PC-3 (cell line): ENCODE measurements at regions not wholly inside any gene's neighbourhood (a gene's known extent, or its start where the extent isn't known, plus 50 kb on each side); places are given as distances from the start of the nearest gene placed in this dataset.

Experiments
- ATAC-seq: fragments of 200-7000 bp; cut with Tn5 transposase; 2 replicates; pipeline ENCODE4 v1.9.1; 2020; ENCODE audit warnings: mild to moderate bottlenecking, moderate library complexity
- BruUV-seq: library from RNA; stranded (reverse); fragments of 400-500 nt; replicated peaks from 2 replicates; lab custom pipeline; 2021; lab: Mats Ljungman, UMichigan
- CTCF ChIA-PET: fragments of 300-600 bp; sonication (Branson Sonifier 250); formaldehyde crosslinking; loops from one replicate; lab custom pipeline; 2022; ENCODE audit warnings: antibody characterized with exemption; lab: Charles Lee
- POLR2A ChIA-PET: fragments of 300-600 bp; sonication (Branson Sonifier 250); formaldehyde crosslinking; loops from one replicate; lab custom pipeline; 2022; ENCODE audit warnings: antibody characterized with exemption; ENCODE audit not compliant: unreplicated experiment; lab: Charles Lee
- DNase-seq: peaks from one replicate; pipeline ENCODE4 v3.0.0-alpha.2; 2015
- H2AFZ ChIP-seq: fragments of 300-600 bp; sonication (generic); 2 replicates; pipeline ENCODE4 v1.6.0; 2016; ENCODE audit warnings: antibody characterized with exemption, low read length
- H3F3A ChIP-seq: fragments of 300-600 bp; sonication (generic); one replicate; pipeline ENCODE4 v1.6.0; 2017; ENCODE audit warnings: antibody characterized with exemption, low read length, control low read depth, mild to moderate bottlenecking; ENCODE audit not compliant: unreplicated experiment
- H3K27ac ChIP-seq: fragments of 300-600 bp; sonication (generic); 2 replicates; pipeline ENCODE4 v1.5.1; 2016; ENCODE audit warnings: mild to moderate bottlenecking, low read length
- H3K27me3 ChIP-seq: fragments of 300-600 bp; sonication (generic); 2 replicates; pipeline ENCODE4 v1.6.1; 2016; ENCODE audit warnings: low read length, mixed read lengths
- H3K36me3 ChIP-seq: fragments of 300-600 bp; sonication (generic); 2 replicates; pipeline ENCODE4 v1.6.1; 2016; ENCODE audit warnings: low read depth, mixed run types, low read length, mixed read lengths
- H3K4me1 ChIP-seq: fragments of 300-600 bp; sonication (generic); 2 replicates; pipeline ENCODE4 v1.5.1; 2016; ENCODE audit warnings: low read length; ENCODE audit not compliant: insufficient read depth
- H3K4me2 ChIP-seq: fragments of 300-600 bp; sonication (generic); 2 replicates; pipeline ENCODE4 v1.6.0; 2016; ENCODE audit warnings: low read length
- H3K4me3 ChIP-seq: fragments of 300-600 bp; sonication (generic); 2 replicates; pipeline ENCODE4 v1.5.1; 2016; ENCODE audit warnings: mild to moderate bottlenecking, low read length, mixed read lengths
- H3K79me2 ChIP-seq: fragments of 300-600 bp; sonication (generic); 2 replicates; pipeline ENCODE4 v1.6.1; 2017; ENCODE audit warnings: low read length, mixed read lengths
- H3K9ac ChIP-seq: fragments of 300-600 bp; sonication (generic); 2 replicates; pipeline ENCODE4 v1.6.0; 2016; ENCODE audit warnings: mild to moderate bottlenecking, low read length
- H3K9me2 ChIP-seq: fragments of 300-600 bp; sonication (generic); replicated peaks from 2 replicates; pipeline ENCODE4 v1.6.1; 2016; ENCODE audit warnings: mixed run types, low read length, mixed read lengths
- H3K9me3 ChIP-seq: fragments of 300-600 bp; sonication (generic); 2 replicates; pipeline ENCODE4 v1.6.1; 2016; ENCODE audit warnings: low read length, mixed read lengths
- H4K20me1 ChIP-seq: fragments of 300-600 bp; sonication (generic); 2 replicates; pipeline ENCODE4 v1.6.1; 2016; ENCODE audit warnings: low read length, mixed read lengths
- EZH2 ChIP-seq: fragments of 300-600 bp; sonication (generic); IDR thresholded peaks from one replicate; pipeline ENCODE4 v1.6.1; 2017; ENCODE audit warnings: antibody characterized with exemption, mild to moderate bottlenecking, low read length; ENCODE audit not compliant: unreplicated experiment
- EZH2phosphoT487 ChIP-seq: fragments of 300-600 bp; sonication (generic); IDR thresholded peaks from 2 replicates; pipeline ENCODE4 v1.6.1; 2018; ENCODE audit warnings: mild to moderate bottlenecking, antibody characterized with exemption, low read length, borderline replicate concordance
- intact Hi-C: fragments of 100-400 bp; cut with micrococcal nuclease; formaldehyde crosslinking; loops from 2 replicates; pipeline ENCODE4 v1.9.0; 2023
- TF ChIP-seq, protein P1 (sequence below): fragments of 300-600 bp; sonication (generic); conservative IDR thresholded peaks from 2 replicates; pipeline ENCODE4 v1.5.1; 2017; ENCODE audit warnings: antibody characterized with exemption, low read depth, mild to moderate bottlenecking, low read length

DNA sequence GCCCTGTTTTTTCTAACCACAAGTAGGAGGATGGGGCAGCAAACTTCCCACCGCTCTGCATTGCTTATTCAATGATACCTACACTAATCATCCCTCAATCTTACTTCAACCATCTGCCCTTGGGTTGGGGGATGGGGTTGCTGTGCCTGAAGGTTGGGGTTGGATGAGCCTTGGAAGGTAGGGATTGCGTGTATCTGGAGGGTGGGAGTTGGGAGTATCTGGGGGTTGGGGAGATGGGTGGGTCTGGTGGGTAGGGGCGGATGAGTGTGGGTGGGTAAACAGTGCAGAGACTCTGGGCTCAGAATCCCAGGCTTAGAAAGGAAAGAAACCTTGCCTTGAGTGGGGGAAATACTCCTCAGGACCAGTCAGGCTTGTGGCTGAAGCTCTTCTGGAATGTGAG lies 467.4 kb downstream of the DIRAS2 start:
- Histone ChIP-seq H2AFZ (no peak overlapping the region), H3K36me3 (no peaks in the 10 kb centered on the region), H3K27me3 (no peaks in the 10 kb centered on the region), H3K9me3 (no peaks in the 10 kb centered on the region), H3K9me2 (no peaks in the 10 kb centered on the region), H3K4me2 (no peak overlapping the region), H3F3A (no peaks in the 10 kb centered on the region), H3K9ac (no peak overlapping the region), H3K27ac (no peak overlapping the region), H3K4me1 (no peaks in the 10 kb centered on the region), H3K4me3 (no peak overlapping the region), H3K79me2 (no peaks in the 10 kb centered on the region), H4K20me1 (no peaks in the 10 kb centered on the region)
- intact Hi-C loops: no loop called here
- DNase-seq (no peak), ATAC-seq (no peak)
- ChIA-PET CTCF (no interaction called here), POLR2A (no interaction called here)
- BruUV-seq: no TSS peak
- no peak for TF ChIP-seq EZH2phosphoT487
- TF ChIP-seq, protein P1, sequence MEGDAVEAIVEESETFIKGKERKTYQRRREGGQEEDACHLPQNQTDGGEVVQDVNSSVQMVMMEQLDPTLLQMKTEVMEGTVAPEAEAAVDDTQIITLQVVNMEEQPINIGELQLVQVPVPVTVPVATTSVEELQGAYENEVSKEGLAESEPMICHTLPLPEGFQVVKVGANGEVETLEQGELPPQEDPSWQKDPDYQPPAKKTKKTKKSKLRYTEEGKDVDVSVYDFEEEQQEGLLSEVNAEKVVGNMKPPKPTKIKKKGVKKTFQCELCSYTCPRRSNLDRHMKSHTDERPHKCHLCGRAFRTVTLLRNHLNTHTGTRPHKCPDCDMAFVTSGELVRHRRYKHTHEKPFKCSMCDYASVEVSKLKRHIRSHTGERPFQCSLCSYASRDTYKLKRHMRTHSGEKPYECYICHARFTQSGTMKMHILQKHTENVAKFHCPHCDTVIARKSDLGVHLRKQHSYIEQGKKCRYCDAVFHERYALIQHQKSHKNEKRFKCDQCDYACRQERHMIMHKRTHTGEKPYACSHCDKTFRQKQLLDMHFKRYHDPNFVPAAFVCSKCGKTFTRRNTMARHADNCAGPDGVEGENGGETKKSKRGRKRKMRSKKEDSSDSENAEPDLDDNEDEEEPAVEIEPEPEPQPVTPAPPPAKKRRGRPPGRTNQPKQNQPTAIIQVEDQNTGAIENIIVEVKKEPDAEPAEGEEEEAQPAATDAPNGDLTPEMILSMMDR: no peak

DNA sequence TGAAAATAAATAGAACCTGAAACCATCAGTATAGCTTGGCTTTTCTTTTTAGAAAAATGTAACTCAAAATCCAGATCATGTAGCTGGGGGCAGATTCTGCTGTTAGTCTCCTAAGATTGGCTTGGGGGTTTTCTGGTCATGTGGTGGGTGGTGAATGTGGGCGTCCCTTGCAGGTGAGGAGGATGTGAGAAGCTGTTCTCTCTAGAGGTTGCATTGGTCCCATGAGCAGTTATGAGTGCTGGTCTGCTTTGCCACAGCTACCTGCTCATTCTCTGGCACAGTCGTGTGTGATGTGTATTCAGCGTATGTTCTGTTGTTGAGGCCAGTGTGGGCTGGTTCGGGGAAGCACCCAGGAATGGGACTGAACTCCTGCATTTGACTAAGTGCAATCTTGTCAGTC lies 466.8 kb downstream of the DIRAS2 start:
- Histone ChIP-seq H3K4me1 (no peaks in the 10 kb centered on the region), H3K79me2 (no peaks in the 10 kb centered on the region), H3K9me2 (no peaks in the 10 kb centered on the region), H3K9me3 (no peaks in the 10 kb centered on the region), H3K9ac (no peak overlapping the region), H3K4me2 (no peak overlapping the region), H3K36me3 (no peaks in the 10 kb centered on the region), H3F3A (no peaks in the 10 kb centered on the region), H4K20me1 (no peaks in the 10 kb centered on the region), H2AFZ (no peak overlapping the region), H3K27me3 (no peaks in the 10 kb centered on the region), H3K27ac (no peak overlapping the region), H3K4me3 (no peak overlapping the region)
- TF ChIP-seq EZH2phosphoT487 (no peak), EZH2 (no peak)
- TF ChIP-seq, protein P1: no peak
- intact Hi-C loops: no loop called here
- DNase-seq (no peak), ATAC-seq (no peak)
- ChIA-PET POLR2A (no interaction called here), CTCF (no interaction called here)
- BruUV-seq: no TSS peak

DNA sequence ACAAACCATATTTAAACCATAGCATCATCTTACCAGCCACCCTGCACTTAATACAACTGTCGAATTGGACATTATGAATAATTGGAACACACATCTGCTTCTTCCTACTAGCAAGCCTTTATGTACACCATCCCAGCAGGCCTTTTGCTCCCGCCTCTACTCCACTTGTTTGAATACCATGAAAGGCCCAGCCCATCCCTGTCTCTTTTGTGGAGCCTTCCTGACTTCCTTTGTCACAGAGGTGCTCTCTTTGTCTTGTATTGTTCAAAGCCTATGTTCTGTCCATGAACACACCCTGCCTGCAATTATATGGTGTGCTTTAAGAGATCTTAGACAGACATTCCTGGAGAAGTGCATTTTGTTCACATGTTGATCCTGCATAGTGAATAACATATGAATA lies 465.7 kb downstream of the DIRAS2 start:
- Histone ChIP-seq H3K9me2 (no peaks in the 10 kb centered on the region), H3F3A (no peaks in the 10 kb centered on the region), H3K9me3 (no peaks in the 10 kb centered on the region), H3K27me3 (no peaks in the 10 kb centered on the region), H3K9ac (no peak overlapping the region), H3K36me3 (no peaks in the 10 kb centered on the region), H3K4me1 (no peaks in the 10 kb centered on the region), H3K4me2 (no peak overlapping the region), H2AFZ (no peak overlapping the region), H3K79me2 (no peaks in the 10 kb centered on the region), H3K4me3 (no peak overlapping the region), H4K20me1 (no peaks in the 10 kb centered on the region), H3K27ac (no peak overlapping the region)
- BruUV-seq: no TSS peak
- intact Hi-C loops: no loop called here
- DNase-seq (no peak), ATAC-seq (no peak)
- CTCF ChIA-PET: no interaction called here
- TF ChIP-seq EZH2 (no peak), EZH2phosphoT487 (no peak)
- TF ChIP-seq, protein P1: no peak
- POLR2A ChIA-PET: no interaction called here
